ENCODE measurements at regions not wholly inside any gene's neighbourhood (a gene's known extent, or its start where the extent isn't known, plus 50 kb on each side); places are given as distances from the start of the nearest gene placed in this dataset.

GRCh38 chr7:114787556-114787955, 134.3 kb upstream of the MDFIC start:
- TF ChIP-seq, protein P1, sequence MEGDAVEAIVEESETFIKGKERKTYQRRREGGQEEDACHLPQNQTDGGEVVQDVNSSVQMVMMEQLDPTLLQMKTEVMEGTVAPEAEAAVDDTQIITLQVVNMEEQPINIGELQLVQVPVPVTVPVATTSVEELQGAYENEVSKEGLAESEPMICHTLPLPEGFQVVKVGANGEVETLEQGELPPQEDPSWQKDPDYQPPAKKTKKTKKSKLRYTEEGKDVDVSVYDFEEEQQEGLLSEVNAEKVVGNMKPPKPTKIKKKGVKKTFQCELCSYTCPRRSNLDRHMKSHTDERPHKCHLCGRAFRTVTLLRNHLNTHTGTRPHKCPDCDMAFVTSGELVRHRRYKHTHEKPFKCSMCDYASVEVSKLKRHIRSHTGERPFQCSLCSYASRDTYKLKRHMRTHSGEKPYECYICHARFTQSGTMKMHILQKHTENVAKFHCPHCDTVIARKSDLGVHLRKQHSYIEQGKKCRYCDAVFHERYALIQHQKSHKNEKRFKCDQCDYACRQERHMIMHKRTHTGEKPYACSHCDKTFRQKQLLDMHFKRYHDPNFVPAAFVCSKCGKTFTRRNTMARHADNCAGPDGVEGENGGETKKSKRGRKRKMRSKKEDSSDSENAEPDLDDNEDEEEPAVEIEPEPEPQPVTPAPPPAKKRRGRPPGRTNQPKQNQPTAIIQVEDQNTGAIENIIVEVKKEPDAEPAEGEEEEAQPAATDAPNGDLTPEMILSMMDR (conservative IDR thresholded peaks at IDR 0.05; ENCODE audit: low read length), result no peak
- no peak for TF ChIP-seq EZH2phosphoT487 (IDR thresholded peaks at IDR 0.05; ENCODE audit: borderline replicate concordance)

Data from Loucy (cell line).